IgD-negative memory B cell (primary cell): ENCODE measurements at regions not wholly inside any gene's neighbourhood (a gene's known extent, or its start where the extent isn't known, plus 50 kb on each side); places are given as distances from the start of the nearest gene placed in this dataset.

ENCODE experiments used
- H3K27ac Mint-ChIP-seq, 3 donors: one replicate each; pipeline ENCODE4 v1.8.0; 2020 to 2022; ENCODE audit warnings: mild to moderate bottlenecking in 3 of 3, mixed read lengths in 3 of 3, moderate library complexity in 1 of 3
- H3K27me3 Mint-ChIP-seq: one replicate; pipeline ENCODE4 v1.8.0; 2021; ENCODE audit warnings: mixed read lengths
- H3K36me3 Mint-ChIP-seq: one replicate; pipeline ENCODE4 v1.8.0; 2020; ENCODE audit warnings: mild to moderate bottlenecking, mixed read lengths
- H3K4me1 Mint-ChIP-seq, 3 donors: one replicate each; pipeline ENCODE4 v1.8.0; 2020 to 2022; ENCODE audit warnings: mixed read lengths in 3 of 3, mild to moderate bottlenecking in 1 of 3
- H3K4me3 Mint-ChIP-seq, 4 donors: one replicate each; pipeline ENCODE4 v1.8.0; 2020 to 2022; ENCODE audit warnings: mild to moderate bottlenecking in 4 of 4, mixed read lengths in 4 of 4, moderate library complexity in 3 of 4
- H3K9me3 Mint-ChIP-seq, 3 donors: one replicate each; pipeline ENCODE4 v1.8.0; 2020 to 2021; ENCODE audit warnings: mixed read lengths in 3 of 3, mild to moderate bottlenecking in 1 of 3

DNA sequence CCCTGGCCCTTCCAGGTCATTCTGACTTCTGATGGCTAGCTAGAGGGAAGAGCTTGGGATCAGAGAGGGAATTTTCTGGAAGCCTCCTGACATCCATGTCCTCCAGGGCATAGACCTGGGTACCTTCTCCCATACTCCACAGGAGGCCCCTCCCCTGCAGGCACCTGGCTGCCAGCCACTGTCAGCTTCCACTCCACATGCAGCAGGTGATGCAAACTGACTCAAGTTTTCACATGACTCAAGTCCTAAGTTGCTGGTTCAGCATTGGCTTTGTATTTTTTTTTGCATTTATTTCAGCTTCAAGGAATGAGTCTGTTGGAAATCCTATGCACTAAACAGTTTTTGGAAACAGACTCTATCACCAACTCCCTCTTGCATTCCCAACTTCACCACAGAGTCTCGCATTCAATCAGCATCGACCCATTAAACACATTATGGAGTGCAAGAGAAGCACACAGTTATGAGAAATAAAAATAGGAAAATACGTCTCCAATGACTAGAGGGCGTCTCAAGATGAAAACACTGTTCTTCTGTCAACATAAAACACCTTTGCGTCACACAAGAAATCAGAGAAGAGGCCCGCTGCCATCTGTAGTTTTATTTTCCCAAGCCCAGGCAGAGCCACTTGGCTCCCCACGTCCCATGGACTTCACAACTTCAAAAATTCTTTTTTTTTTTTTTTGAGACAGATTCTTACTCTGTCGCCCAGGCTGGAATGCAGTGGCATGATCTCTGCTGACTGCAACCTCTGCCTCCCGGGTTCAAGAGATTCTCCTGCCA is 362.6 kb upstream of the MGMT start:
- Mint-ChIP-seq H3K27ac (no peak overlapping the region), H3K27me3 (no peaks in the 10 kb centered on the region), H3K4me3 (no peak overlapping the region), H3K9me3 (peaks cover 0 to 2% (median 0%) of the 10 kb centered on the region in 3 donors), H3K36me3 (no peaks in the 10 kb centered on the region), H3K4me1 (peaks cover 0 to 3% (median 0%) of the 10 kb centered on the region in 3 donors)

- Mint-ChIP-seq H3K4me1 (peaks cover 0 to 3% (median 0%) of the 10 kb centered on the region in 3 donors), H3K27me3 (no peaks in the 10 kb centered on the region), H3K27ac (no peak overlapping the region), H3K4me3 (no peak overlapping the region), H3K9me3 (peaks cover 0 to 2% (median 0%) of the 10 kb centered on the region in 3 donors), H3K36me3 (no peaks in the 10 kb centered on the region)
These were observed 361.8 kb upstream of the MGMT start for GRCh38 chr10:129105266-129105665.

GRCh38 chr10:129106314-129106713 is 360.7 kb upstream of the MGMT start:
- no peaks in the 10 kb centered on the region for H3K36me3 Mint-ChIP-seq
- H3K27ac Mint-ChIP-seq, result no peak overlapping the region
- no peaks in the 10 kb centered on the region for H3K27me3 Mint-ChIP-seq
- H3K4me1 Mint-ChIP-seq, result peaks cover 0 to 3% (median 0%) of the 10 kb centered on the region in 3 donors
- H3K4me3 Mint-ChIP-seq, result no peak overlapping the region
- peaks cover 0 to 2% (median 0%) of the 10 kb centered on the region in 3 donors for H3K9me3 Mint-ChIP-seq

GRCh38 chr10:129107525-129107924 is 359.5 kb upstream of the MGMT start:
- Mint-ChIP-seq H3K9me3 (peaks cover 0 to 2% (median 0%) of the 10 kb centered on the region in 3 donors), H3K36me3 (no peaks in the 10 kb centered on the region), H3K27ac (no peak overlapping the region), H3K27me3 (no peaks in the 10 kb centered on the region), H3K4me3 (no peak overlapping the region), H3K4me1 (peaks cover 0 to 3% (median 0%) of the 10 kb centered on the region in 3 donors)

DNA sequence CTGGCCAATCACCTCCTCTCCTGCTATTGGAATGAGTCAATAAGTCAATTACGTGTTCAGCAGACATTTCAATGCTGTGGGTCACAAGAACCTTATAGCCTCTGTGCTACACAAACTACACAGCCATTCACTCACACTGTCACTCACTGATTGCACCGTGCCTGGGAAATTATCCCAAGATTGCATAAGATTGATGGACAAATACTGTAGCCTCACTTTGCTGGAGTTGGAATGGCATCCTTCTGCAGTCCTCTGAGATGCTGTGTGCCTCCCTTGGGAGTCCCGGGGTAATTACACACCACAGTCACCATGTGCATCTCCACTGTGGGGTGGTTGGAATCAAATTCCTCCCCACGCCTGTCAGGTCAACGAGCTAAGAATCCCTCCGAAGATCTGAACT is 358.7 kb upstream of the MGMT start:
- H3K27ac Mint-ChIP-seq, result no peak overlapping the region

GRCh38 chr10:129108994-129109393 is 358.0 kb upstream of the MGMT start:
- peaks cover 0 to 2% (median 0%) of the 10 kb centered on the region in 3 donors for H3K9me3 Mint-ChIP-seq
- H3K4me3 Mint-ChIP-seq, result peak overlapping the region in 1 of 4 donors; percentile 60
- H3K4me1 Mint-ChIP-seq, result peaks cover 0 to 1% (median 0%) of the 10 kb centered on the region in 3 donors
- H3K36me3 Mint-ChIP-seq, result no peaks in the 10 kb centered on the region
- no peaks in the 10 kb centered on the region for H3K27me3 Mint-ChIP-seq
- H3K27ac Mint-ChIP-seq, result no peak overlapping the region

More for the DNA sequence above, 358.7 kb upstream of the MGMT start:
- H3K9me3 Mint-ChIP-seq, result peaks cover 0 to 2% (median 0%) of the 10 kb centered on the region in 3 donors
- no peaks in the 10 kb centered on the region for H3K36me3 Mint-ChIP-seq
- H3K4me1 Mint-ChIP-seq, result peaks cover 0 to 1% (median 0%) of the 10 kb centered on the region in 3 donors
- H3K4me3 Mint-ChIP-seq, result no peak overlapping the region
- no peaks in the 10 kb centered on the region for H3K27me3 Mint-ChIP-seq

- H3K27ac Mint-ChIP-seq, result no peak overlapping the region
- no peak overlapping the region for H3K4me3 Mint-ChIP-seq
- no peaks in the 10 kb centered on the region for H3K36me3 Mint-ChIP-seq
- H3K27me3 Mint-ChIP-seq, result no peaks in the 10 kb centered on the region
- H3K4me1 Mint-ChIP-seq, result no peaks in the 10 kb centered on the region
- peaks cover 0 to 3% (median 0%) of the 10 kb centered on the region in 3 donors for H3K9me3 Mint-ChIP-seq
These were observed 356.3 kb upstream of the MGMT start for GRCh38 chr10:129110780-129111179.

GRCh38 chr10:129111922-129112321 is 355.1 kb upstream of the MGMT start:
- Mint-ChIP-seq H3K36me3 (peaks cover 1% of the 10 kb centered on the region), H3K27ac (no peak overlapping the region), H3K4me3 (no peak overlapping the region), H3K27me3 (no peaks in the 10 kb centered on the region), H3K9me3 (peaks cover 0 to 3% (median 0%) of the 10 kb centered on the region in 3 donors), H3K4me1 (no peaks in the 10 kb centered on the region)

GRCh38 chr10:129114588-129114987 is 352.5 kb upstream of the MGMT start:
- peak overlapping the region in 1 of 4 donors; percentile 28 for H3K4me3 Mint-ChIP-seq
- peak overlapping the region in 1 of 3 donors; percentile 20 for H3K27ac Mint-ChIP-seq
- no peaks in the 10 kb centered on the region for H3K4me1 Mint-ChIP-seq
- H3K27me3 Mint-ChIP-seq, result no peaks in the 10 kb centered on the region
- peaks cover 1% of the 10 kb centered on the region for H3K36me3 Mint-ChIP-seq
- H3K9me3 Mint-ChIP-seq, result peaks cover 0 to 4% (median 0%) of the 10 kb centered on the region in 3 donors

DNA sequence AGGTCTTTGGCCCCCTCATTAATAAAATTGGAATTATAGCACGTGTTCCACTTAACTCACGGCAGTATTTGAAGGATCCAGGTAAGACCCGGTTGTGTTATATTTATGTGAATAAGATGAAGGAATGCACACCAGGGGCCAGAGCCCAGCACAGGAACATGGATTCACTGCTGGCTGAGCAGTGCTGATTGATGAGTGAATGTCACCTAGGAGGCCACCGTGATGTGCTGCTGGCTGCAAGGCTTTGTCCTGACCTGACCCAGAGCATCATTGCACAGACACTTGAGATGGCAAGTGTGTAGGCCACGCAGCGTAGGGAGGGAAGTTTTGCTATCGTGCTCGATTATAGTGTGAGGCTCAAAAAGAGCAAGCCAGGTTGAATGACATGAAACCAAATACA is 350.7 kb upstream of the MGMT start:
- peaks cover 1% of the 10 kb centered on the region for H3K36me3 Mint-ChIP-seq
- H3K27me3 Mint-ChIP-seq, result no peaks in the 10 kb centered on the region
- H3K4me3 Mint-ChIP-seq, result no peak overlapping the region
- peaks cover 0 to 4% (median 0%) of the 10 kb centered on the region in 3 donors for H3K9me3 Mint-ChIP-seq
- no peaks in the 10 kb centered on the region for H3K4me1 Mint-ChIP-seq
- no peak overlapping the region for H3K27ac Mint-ChIP-seq

- peaks cover 0 to 2% (median 0%) of the 10 kb centered on the region in 3 donors for H3K9me3 Mint-ChIP-seq
- no peaks in the 10 kb centered on the region for H3K27me3 Mint-ChIP-seq
- H3K4me1 Mint-ChIP-seq, result no peaks in the 10 kb centered on the region
- H3K4me3 Mint-ChIP-seq, result no peak overlapping the region
- H3K27ac Mint-ChIP-seq, result no peak overlapping the region
- peaks cover 1% of the 10 kb centered on the region for H3K36me3 Mint-ChIP-seq
These were observed 346.6 kb upstream of the MGMT start for GRCh38 chr10:129120441-129120840.

- Mint-ChIP-seq H3K4me1 (no peaks in the 10 kb centered on the region), H3K27me3 (no peaks in the 10 kb centered on the region), H3K4me3 (no peak overlapping the region), H3K27ac (no peak overlapping the region), H3K36me3 (no peaks in the 10 kb centered on the region), H3K9me3 (no peaks in the 10 kb centered on the region)
These were observed 344.2 kb upstream of the MGMT start for GRCh38 chr10:129122846-129123245.

GRCh38 chr10:129123428-129123827 is 343.6 kb upstream of the MGMT start:
- H3K27ac Mint-ChIP-seq, result no peak overlapping the region
- H3K4me3 Mint-ChIP-seq, result no peak overlapping the region
- no peaks in the 10 kb centered on the region for H3K36me3 Mint-ChIP-seq
- H3K9me3 Mint-ChIP-seq, result no peaks in the 10 kb centered on the region
- H3K27me3 Mint-ChIP-seq, result no peaks in the 10 kb centered on the region
- no peaks in the 10 kb centered on the region for H3K4me1 Mint-ChIP-seq

DNA sequence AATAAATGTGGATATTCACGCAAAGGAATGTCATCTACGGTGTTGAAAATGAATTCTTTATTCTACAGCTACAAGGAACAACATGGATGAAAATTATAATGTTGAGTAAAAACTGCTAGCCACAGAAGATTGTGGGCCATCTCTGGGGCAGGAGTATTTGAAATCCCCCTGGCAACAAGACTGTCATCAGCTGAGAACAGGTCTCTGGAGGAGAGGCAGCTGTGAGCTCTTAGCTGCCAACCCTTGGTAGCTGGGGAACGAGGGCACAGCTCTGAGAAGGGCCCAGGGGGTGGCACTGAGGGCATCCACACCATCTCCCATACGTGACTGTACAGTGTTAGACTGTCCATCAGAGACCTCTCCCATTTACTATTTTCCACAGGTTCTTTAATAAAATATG is 340.1 kb upstream of the MGMT start:
- Mint-ChIP-seq H3K9me3 (no peaks in the 10 kb centered on the region), H3K4me1 (no peaks in the 10 kb centered on the region), H3K36me3 (no peaks in the 10 kb centered on the region), H3K27me3 (no peaks in the 10 kb centered on the region), H3K27ac (no peak overlapping the region), H3K4me3 (no peak overlapping the region)

GRCh38 chr10:129131457-129132132 is 335.4 kb upstream of the MGMT start:
- H3K27me3 Mint-ChIP-seq, result no peaks in the 10 kb centered on the region
- no peak overlapping the region for H3K4me3 Mint-ChIP-seq
- no peaks in the 10 kb centered on the region for H3K9me3 Mint-ChIP-seq
- no peaks in the 10 kb centered on the region for H3K4me1 Mint-ChIP-seq
- no peak overlapping the region for H3K27ac Mint-ChIP-seq
- no peaks in the 10 kb centered on the region for H3K36me3 Mint-ChIP-seq
